ENCODE measurements at regions not wholly inside any gene's neighbourhood (a gene's known extent, or its start where the extent isn't known, plus 50 kb on each side); places are given as distances from the start of the nearest gene placed in this dataset.

DNA sequence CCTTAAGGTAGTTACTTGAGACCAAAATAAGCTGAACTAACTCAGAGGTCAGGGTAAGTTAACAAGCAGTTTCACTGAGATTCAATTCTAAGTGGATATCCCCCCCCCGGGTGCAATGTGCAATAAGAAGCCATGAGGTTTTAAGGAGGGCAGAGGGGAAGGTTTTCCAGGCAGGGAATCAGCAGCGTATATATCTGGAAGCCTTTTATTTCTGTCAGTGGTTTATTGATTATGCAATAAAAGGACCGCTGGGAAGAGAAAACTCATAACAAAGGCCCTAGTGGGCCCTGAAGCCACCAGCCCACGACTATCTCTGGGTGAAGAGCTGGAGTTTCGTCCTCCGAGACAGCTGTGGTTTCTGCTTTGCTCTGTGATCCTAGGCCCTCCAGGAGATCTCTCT is 53.1 kb upstream of the CTPS1 start:
- Histone ChIP-seq H4K20me1 (ENCODE audit: control insufficient read depth, extremely low read depth, insufficient read depth, low read length) (no peaks in the 10 kb centered on the region), H3K4me3 (ENCODE audit: control insufficient read depth in 2 of 3, extremely low read depth in 1 of 3, insufficient read depth in 2 of 3, low read depth in 1 of 3, low read length in 3 of 3) (no peak overlapping the region), H3K79me2 (ENCODE audit: control insufficient read depth, insufficient read depth, low read length) (no peaks in the 10 kb centered on the region), H2AFZ (ENCODE audit: control insufficient read depth, low read length) (no peak overlapping the region), H3K27me3 (ENCODE audit: control insufficient read depth, extremely low read depth, insufficient read depth, low read length) (no peaks in the 10 kb centered on the region), H3K9me1 (ENCODE audit: control insufficient read depth, extremely low read depth, insufficient read depth, low read length) (no peaks in the 10 kb centered on the region), H3K27ac (ENCODE audit: control insufficient read depth, insufficient read depth, low read length) (no peak overlapping the region), H3K36me3 (ENCODE audit: control insufficient read depth in 2 of 2, extremely low read depth in 1 of 2, insufficient read depth in 2 of 2, low read length in 2 of 2) (no peaks in the 10 kb centered on the region), H3K4me2 (ENCODE audit: control insufficient read depth, extremely low read depth, insufficient read depth, low read depth, low read length) (no peak overlapping the region), H3K4me1 (ENCODE audit: control insufficient read depth, extremely low read depth, insufficient read depth, low read length) (no peaks in the 10 kb centered on the region), H3K9me3 (ENCODE audit: control insufficient read depth, low read depth, low read length) (no peaks in the 10 kb centered on the region), H3K9ac (ENCODE audit: control insufficient read depth, extremely low read depth, insufficient read depth, low read length) (no peak overlapping the region)
- DNase-seq (ENCODE audit: low read depth, low spot score), result no peak
- TF ChIP-seq EZH2 (IDR thresholded peaks at IDR 0.05; ENCODE audit: low read length), result no peak
- TF ChIP-seq, protein P1, sequence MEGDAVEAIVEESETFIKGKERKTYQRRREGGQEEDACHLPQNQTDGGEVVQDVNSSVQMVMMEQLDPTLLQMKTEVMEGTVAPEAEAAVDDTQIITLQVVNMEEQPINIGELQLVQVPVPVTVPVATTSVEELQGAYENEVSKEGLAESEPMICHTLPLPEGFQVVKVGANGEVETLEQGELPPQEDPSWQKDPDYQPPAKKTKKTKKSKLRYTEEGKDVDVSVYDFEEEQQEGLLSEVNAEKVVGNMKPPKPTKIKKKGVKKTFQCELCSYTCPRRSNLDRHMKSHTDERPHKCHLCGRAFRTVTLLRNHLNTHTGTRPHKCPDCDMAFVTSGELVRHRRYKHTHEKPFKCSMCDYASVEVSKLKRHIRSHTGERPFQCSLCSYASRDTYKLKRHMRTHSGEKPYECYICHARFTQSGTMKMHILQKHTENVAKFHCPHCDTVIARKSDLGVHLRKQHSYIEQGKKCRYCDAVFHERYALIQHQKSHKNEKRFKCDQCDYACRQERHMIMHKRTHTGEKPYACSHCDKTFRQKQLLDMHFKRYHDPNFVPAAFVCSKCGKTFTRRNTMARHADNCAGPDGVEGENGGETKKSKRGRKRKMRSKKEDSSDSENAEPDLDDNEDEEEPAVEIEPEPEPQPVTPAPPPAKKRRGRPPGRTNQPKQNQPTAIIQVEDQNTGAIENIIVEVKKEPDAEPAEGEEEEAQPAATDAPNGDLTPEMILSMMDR (optimal IDR thresholded peaks at IDR 0.05 in 1 of 3, IDR thresholded peaks at IDR 0.05 in 1 of 3, conservative IDR thresholded peaks at IDR 0.05 in 1 of 3; ENCODE audit: extremely low read depth in 1 of 3, insufficient read depth in 2 of 3, low read length in 3 of 3), result no peak
- dilution Hi-C loops (cut with MboI; ENCODE audit: extremely low pct_ligation_motif_present, low sequenced_read_pairs), result no loop called here
- FAIRE-seq, result no peak

DNA sequence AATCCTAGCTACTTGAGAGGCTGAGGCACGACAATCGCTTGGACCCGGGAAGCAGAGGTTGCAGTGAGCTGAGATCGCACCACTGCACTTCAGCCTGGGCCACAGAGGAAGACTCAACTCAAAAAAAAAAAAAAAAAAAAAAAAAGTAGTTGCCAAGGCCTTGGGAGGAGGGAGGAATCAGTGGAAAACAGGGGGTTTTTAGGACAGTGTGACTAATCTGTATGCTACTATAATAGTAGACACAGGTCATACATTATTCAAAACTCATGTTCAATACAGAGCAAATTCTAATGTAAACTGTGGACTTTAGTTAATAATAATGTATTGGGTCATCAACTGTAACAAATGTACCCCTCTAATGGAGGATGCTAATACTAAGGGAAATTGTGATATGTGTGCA is 51.7 kb upstream of the CTPS1 start:
- Histone ChIP-seq H3K27ac (ENCODE audit: control insufficient read depth, insufficient read depth, low read length) (no peak overlapping the region), H2AFZ (ENCODE audit: control insufficient read depth, low read length) (no peak overlapping the region), H3K9ac (ENCODE audit: control insufficient read depth, extremely low read depth, insufficient read depth, low read length) (no peak overlapping the region), H3K4me1 (ENCODE audit: control insufficient read depth, extremely low read depth, insufficient read depth, low read length) (peaks cover 8% of the 10 kb centered on the region), H3K4me2 (ENCODE audit: control insufficient read depth, extremely low read depth, insufficient read depth, low read depth, low read length) (no peak overlapping the region), H3K36me3 (ENCODE audit: control insufficient read depth in 2 of 2, extremely low read depth in 1 of 2, insufficient read depth in 2 of 2, low read length in 2 of 2) (no peaks in the 10 kb centered on the region), H3K9me3 (ENCODE audit: control insufficient read depth, low read depth, low read length) (no peaks in the 10 kb centered on the region), H3K4me3 (ENCODE audit: control insufficient read depth in 2 of 3, extremely low read depth in 1 of 3, insufficient read depth in 2 of 3, low read depth in 1 of 3, low read length in 3 of 3) (no peak overlapping the region), H3K27me3 (ENCODE audit: control insufficient read depth, extremely low read depth, insufficient read depth, low read length) (no peaks in the 10 kb centered on the region), H4K20me1 (ENCODE audit: control insufficient read depth, extremely low read depth, insufficient read depth, low read length) (no peaks in the 10 kb centered on the region), H3K79me2 (ENCODE audit: control insufficient read depth, insufficient read depth, low read length) (no peaks in the 10 kb centered on the region), H3K9me1 (ENCODE audit: control insufficient read depth, extremely low read depth, insufficient read depth, low read length) (no peaks in the 10 kb centered on the region)
- dilution Hi-C loops (cut with MboI; ENCODE audit: extremely low pct_ligation_motif_present, low sequenced_read_pairs), result no loop called here
- DNase-seq (ENCODE audit: low read depth, low spot score) (no peak), FAIRE-seq (no peak)
- no peak for TF ChIP-seq EZH2 (IDR thresholded peaks at IDR 0.05; ENCODE audit: low read length)
- TF ChIP-seq, protein P1 (optimal IDR thresholded peaks at IDR 0.05 in 1 of 3, IDR thresholded peaks at IDR 0.05 in 1 of 3, conservative IDR thresholded peaks at IDR 0.05 in 1 of 3; ENCODE audit: extremely low read depth in 1 of 3, insufficient read depth in 2 of 3, low read length in 3 of 3), result no peak
